ENCODE measurements at regions not wholly inside any gene's neighbourhood (a gene's known extent, or its start where the extent isn't known, plus 50 kb on each side); places are given as distances from the start of the nearest gene placed in this dataset.

GRCh38 chr2:192459422-192459821 is 264.7 kb upstream of the TMEFF2 start (continued):
- TF ChIP-seq ZBTB33 (IDR thresholded peaks at IDR 0.05; ENCODE audit: extremely low read depth, insufficient replicate concordance, low read length) (no peak), MAX (IDR thresholded peaks at IDR 0.05) (no peak), CTCF (IDR thresholded peaks at IDR 0.05 in 2 of 3, conservative IDR thresholded peaks at IDR 0.05 in 1 of 3; ENCODE audit: borderline replicate concordance in 1 of 3, insufficient read depth in 1 of 3, low read depth in 2 of 3, low read length in 2 of 3) (no peak), ATF3 (IDR thresholded peaks at IDR 0.05) (no peak), ZFX (IDR thresholded peaks at IDR 0.05) (no peak), ZNF274 (IDR thresholded peaks at IDR 0.05; ENCODE audit: low read depth, low read length) (no peak)

- no peaks in the 10 kb centered on the region for H3K79me2 ChIP-seq (ENCODE audit: insufficient read depth, low read length)
- H3K4me1 ChIP-seq (ENCODE audit: control insufficient read depth in 1 of 2, insufficient read depth in 2 of 2, low read length in 2 of 2) = no peaks in the 10 kb centered on the region
- ChIA-PET RAD21 (ENCODE audit: low non-redundant PET in 1 of 2, low total read pairs in 2 of 2, uncharacterized antibody in 2 of 2, unreplicated experiment in 2 of 2) (no interaction called here), CTCF (no interaction called here), POLR2A (no interaction called here)
- no TSS peak for BruUV-seq (replicated peaks)
- H3K4me3 ChIP-seq (replicated peaks in 1 of 2; ENCODE audit: low read depth in 1 of 2, low read length in 2 of 2) = no peak overlapping the region
- no peaks in the 10 kb centered on the region for H3K36me3 ChIP-seq (ENCODE audit: control insufficient read depth in 1 of 2, insufficient read depth in 2 of 2, low read length in 2 of 2)
- TF ChIP-seq FOSL1 (IDR thresholded peaks at IDR 0.05; ENCODE audit: low read depth) (no peak), ATF3 (IDR thresholded peaks at IDR 0.05) (no peak), ZFX (IDR thresholded peaks at IDR 0.05) (no peak)
- H2AFZ ChIP-seq (ENCODE audit: low read depth, low read length, poor library complexity, severe bottlenecking) = no peak overlapping the region
- no peak overlapping the region for H3K4me2 ChIP-seq (ENCODE audit: low read length)
- no peaks in the 10 kb centered on the region for H3K9me2 ChIP-seq (ENCODE audit: insufficient read depth)
- H3K9ac ChIP-seq (ENCODE audit: low read length) = no peak overlapping the region
- no peaks in the 10 kb centered on the region for H4K20me1 ChIP-seq (ENCODE audit: insufficient read depth)
- no peaks in the 10 kb centered on the region for H3K9me3 ChIP-seq (ENCODE audit: control insufficient read depth in 1 of 2, insufficient read depth in 1 of 2, low read depth in 1 of 2, low read length in 2 of 2)
- intact Hi-C loops (cut with micrococcal nuclease) = no loop called here
- ATAC-seq (no peak), DNase-seq (ENCODE audit: low read depth, low spot score) (no peak)
- H3K27ac ChIP-seq (ENCODE audit: low read depth, low read length) = no peak overlapping the region
- no peaks in the 10 kb centered on the region for H3K27me3 ChIP-seq (ENCODE audit: insufficient read depth, low read length)
Measured at GRCh38 chr2:192448881-192449280, 254.1 kb upstream of the TMEFF2 start.

All from HCT116 (cell line).